HEK293 (cell line): ENCODE measurements at regions not wholly inside any gene's neighbourhood (a gene's known extent, or its start where the extent isn't known, plus 50 kb on each side); places are given as distances from the start of the nearest gene placed in this dataset.

Experiments
- CTCF ChIA-PET: fragments of 350-600 bp; formaldehyde crosslinking; extraction: SDS; loops from one replicate; lab custom pipeline; 2021; ENCODE audit warnings: antibody characterized with exemption; lab: Yijun Ruan, JAX
- POLR2A ChIA-PET: fragments of 300-600 bp; formaldehyde crosslinking; extraction: SDS; loops from one replicate; lab custom pipeline; 2020; ENCODE audit warnings: antibody characterized with exemption, inconsistent platforms; lab: Yijun Ruan, JAX
- H3K27ac ChIP-seq: fragments of 200-500 bp; sonication (Bioruptor generic); 2 replicates; pipeline ENCODE4 v1.5.1; 2014; ENCODE audit warnings: low read depth, low read length, control low read depth, inconsistent platforms; ENCODE audit errors: extremely low read depth
- H3K36me3 ChIP-seq, 2 experiments: fragments of 200-500 bp in 1 of 2; sonication (Bioruptor generic) in 1 of 2; 1 replicate in 1 of 2; 2 replicates in 1 of 2; pipeline ENCODE4 v1.5.1; 2014 to 2017; ENCODE audit warnings: inconsistent platforms in 2 of 2, low read length in 2 of 2; ENCODE audit not compliant: control insufficient read depth in 2 of 2, insufficient read depth in 1 of 2
- H3K4me1 ChIP-seq: fragments of 200-500 bp; sonication (Bioruptor generic); 2 replicates; pipeline ENCODE4 v1.5.1; 2014; ENCODE audit warnings: mild to moderate bottlenecking, low read length, inconsistent platforms; ENCODE audit not compliant: control insufficient read depth, insufficient read depth
- H3K4me3 ChIP-seq: 2 replicates; pipeline ENCODE4 v1.5.1; 2011; ENCODE audit warnings: low read depth, mild to moderate bottlenecking, control low read depth, low read length, moderate library complexity
- H3K9me3 ChIP-seq: fragments of 200-500 bp; sonication (Bioruptor generic); 2 replicates; pipeline ENCODE4 v1.5.1; 2014; ENCODE audit warnings: low read depth, low read length, inconsistent platforms; ENCODE audit not compliant: control insufficient read depth, insufficient read depth
- GLI4 ChIP-seq: fragments of 450-650 bp; formaldehyde crosslinking; IDR thresholded peaks from 2 replicates; pipeline ENCODE4 v1.5.1; 2016; ENCODE audit warnings: missing biosample characterization, missing genetic modification characterization
- HOXC10 ChIP-seq: sonication (generic); formaldehyde crosslinking; IDR thresholded peaks from 2 replicates; pipeline ENCODE4 v1.8.1; 2023; ENCODE audit warnings: mild to moderate bottlenecking, missing genetic modification reagents
- HOXD13 ChIP-seq: sonication (generic); formaldehyde crosslinking; IDR thresholded peaks from 2 replicates; pipeline ENCODE4 v1.8.0; 2022; ENCODE audit warnings: missing genetic modification reagents, borderline replicate concordance
- MZF1 ChIP-seq: fragments of 450-650 bp; formaldehyde crosslinking; IDR thresholded peaks from 2 replicates; pipeline ENCODE4 v1.5.1; 2017; ENCODE audit warnings: missing biosample characterization, missing genetic modification characterization, borderline replicate concordance
- PRDM2 ChIP-seq: fragments of 450-650 bp; formaldehyde crosslinking; IDR thresholded peaks from 2 replicates; pipeline ENCODE4 v1.5.1; 2016; ENCODE audit warnings: missing biosample characterization, missing genetic modification characterization, borderline replicate concordance
- SCRT2 ChIP-seq: fragments of 450-650 bp; formaldehyde crosslinking; IDR thresholded peaks from 2 replicates; pipeline ENCODE4 v1.5.1; 2016; ENCODE audit warnings: missing biosample characterization, missing genetic modification characterization
- SP3 ChIP-seq: fragments of 450-650 bp; formaldehyde crosslinking; IDR thresholded peaks from 2 replicates; pipeline ENCODE4 v1.5.1; 2016; ENCODE audit warnings: missing biosample characterization, missing genetic modification characterization
- WT1 ChIP-seq: fragments of 450-650 bp; formaldehyde crosslinking; IDR thresholded peaks from 2 replicates; pipeline ENCODE4 v1.5.1; 2016; ENCODE audit warnings: missing biosample characterization, missing genetic modification characterization
- ZFP37 ChIP-seq: fragments of 450-650 bp; formaldehyde crosslinking; IDR thresholded peaks from 2 replicates; pipeline ENCODE4 v1.5.1; 2016; ENCODE audit warnings: missing biosample characterization, missing genetic modification characterization
- ZNF132 ChIP-seq: fragments of 450-650 bp; formaldehyde crosslinking; IDR thresholded peaks from 2 replicates; pipeline ENCODE4 v1.5.1; 2017; ENCODE audit warnings: missing biosample characterization, missing genetic modification characterization, borderline replicate concordance
- ZNF140 ChIP-seq: fragments of 450-650 bp; formaldehyde crosslinking; IDR thresholded peaks from 2 replicates; pipeline ENCODE4 v1.5.1; 2016; ENCODE audit warnings: missing biosample characterization, missing genetic modification characterization
- ZNF239 ChIP-seq: fragments of 450-650 bp; formaldehyde crosslinking; IDR thresholded peaks from 2 replicates; pipeline ENCODE4 v1.5.1; 2016; ENCODE audit warnings: missing biosample characterization, missing genetic modification characterization
- ZNF311 ChIP-seq: fragments of 450-650 bp; formaldehyde crosslinking; IDR thresholded peaks from 2 replicates; pipeline ENCODE4 v1.5.1; 2017; ENCODE audit warnings: missing biosample characterization, missing genetic modification characterization, borderline replicate concordance
- ZNF350 ChIP-seq: fragments of 450-650 bp; formaldehyde crosslinking; IDR thresholded peaks from 2 replicates; pipeline ENCODE4 v1.5.0; 2017; ENCODE audit warnings: missing biosample characterization, mild to moderate bottlenecking, missing genetic modification characterization
- ZNF394 ChIP-seq: fragments of 450-650 bp; formaldehyde crosslinking; IDR thresholded peaks from 2 replicates; pipeline ENCODE4 v1.5.1; 2016; ENCODE audit warnings: missing biosample characterization, missing genetic modification characterization, mild to moderate bottlenecking, moderate library complexity, borderline replicate concordance
- ZNF473 ChIP-seq: fragments of 450-650 bp; formaldehyde crosslinking; IDR thresholded peaks from 2 replicates; pipeline ENCODE4 v1.5.1; 2017; ENCODE audit warnings: missing biosample characterization, missing genetic modification characterization
- ZNF518A ChIP-seq: fragments of 450-650 bp; formaldehyde crosslinking; conservative IDR thresholded peaks from 2 replicates; pipeline ENCODE4 v1.5.1; 2016; ENCODE audit warnings: low read depth, missing biosample characterization, missing genetic modification characterization
- ZNF560 ChIP-seq: fragments of 450-650 bp; formaldehyde crosslinking; IDR thresholded peaks from 2 replicates; pipeline ENCODE4 v1.5.1; 2017; ENCODE audit warnings: missing biosample characterization, missing genetic modification characterization, borderline replicate concordance
- ZNF600 ChIP-seq: fragments of 450-650 bp; formaldehyde crosslinking; IDR thresholded peaks from 2 replicates; pipeline ENCODE4 v1.5.1; 2016; ENCODE audit warnings: missing biosample characterization, missing genetic modification characterization
- ZNF624 ChIP-seq: fragments of 450-650 bp; formaldehyde crosslinking; IDR thresholded peaks from 2 replicates; pipeline ENCODE4 v1.5.1; 2017; ENCODE audit warnings: missing biosample characterization, missing genetic modification characterization
- ZNF660 ChIP-seq: fragments of 450-650 bp; IDR thresholded peaks from 2 replicates; pipeline ENCODE4 v1.5.1; 2018; ENCODE audit warnings: missing biosample characterization, mild to moderate bottlenecking, missing genetic modification characterization
- ZSCAN23 ChIP-seq: fragments of 450-650 bp; formaldehyde crosslinking; IDR thresholded peaks from 2 replicates; pipeline ENCODE4 v1.5.1; 2016; ENCODE audit warnings: missing biosample characterization, missing genetic modification characterization

- no peaks in the 10 kb centered on the region for H3K9me3 ChIP-seq
- TF ChIP-seq ZNF473, result no peak
- no peak for TF ChIP-seq ZNF311 (tag by site-specific recombination)
- no peak for TF ChIP-seq ZNF394 (tag by site-specific recombination)
- no peak for TF ChIP-seq ZNF140 (tag by site-specific recombination)
- no peak for TF ChIP-seq ZNF350 (tag by site-specific recombination)
- no peak for TF ChIP-seq ZNF624
- no peak for TF ChIP-seq ZSCAN23 (tag by site-specific recombination)
- no peak for TF ChIP-seq SP3 (tag by site-specific recombination)
- TF ChIP-seq HOXC10, result no peak
- no peak for TF ChIP-seq WT1
- no peak for TF ChIP-seq HOXD13
- TF ChIP-seq ZNF518A (tag by site-specific recombination), result no peak
- CTCF ChIA-PET, result no interaction called here
- POLR2A ChIA-PET, result no interaction called here
- no peak overlapping the region for H3K27ac ChIP-seq
- H3K4me3 ChIP-seq, result no peak overlapping the region
- no peaks in the 10 kb centered on the region for H3K4me1 ChIP-seq
- H3K36me3 ChIP-seq, result no peaks in the 10 kb centered on the region
These were observed 227.2 kb upstream of the E2F8 start for GRCh38 chr11:19467904-19468303.

- TF ChIP-seq ZNF560 (tag by site-specific recombination) (no peak), ZNF239 (no peak), ZNF132 (tag by site-specific recombination) (no peak), GLI4 (tag by site-specific recombination) (no peak), ZFP37 (tag by site-specific recombination) (no peak), SCRT2 (tag by site-specific recombination) (no peak)
- CTCF ChIA-PET, result interaction anchor here (0.7 kb wide), 1 partner anchor 40 kb away, joined by 4 read pairs; no protein-coding TSS in a partner anchor
- H3K4me1 ChIP-seq, result no peaks in the 10 kb centered on the region
- H3K36me3 ChIP-seq, result no peaks in the 10 kb centered on the region
- no peaks in the 10 kb centered on the region for H3K9me3 ChIP-seq
- no peak overlapping the region for H3K27ac ChIP-seq
- H3K4me3 ChIP-seq, result no peak overlapping the region
- POLR2A ChIA-PET, result no interaction called here
These were observed 225.6 kb upstream of the E2F8 start for GRCh38 chr11:19466314-19466713.

- H3K27ac ChIP-seq, result no peak overlapping the region
- no peak overlapping the region for H3K4me3 ChIP-seq
- no peaks in the 10 kb centered on the region for H3K36me3 ChIP-seq
- TF ChIP-seq PRDM2 (tag by site-specific recombination) (no peak), ZNF600 (no peak), MZF1 (tag by site-specific recombination) (no peak), ZNF660 (no peak)
- ChIA-PET CTCF (interaction anchor here (1.1 to 1.5 kb wide), 3 partner anchors 87 to 117 kb away, joined by 3 to 9 read pairs (median 3); no protein-coding TSS in a partner anchor), POLR2A (no interaction called here)
- 0 out of 2 replicates have a peak, but pooled peaks cover 2% of the 10 kb centered on the region for H3K4me1 ChIP-seq
- no peaks in the 10 kb centered on the region for H3K9me3 ChIP-seq
These were observed 223.2 kb upstream of the E2F8 start for GRCh38 chr11:19463976-19464375.
